ENCODE measurements at regions not wholly inside any gene's neighbourhood (a gene's known extent, or its start where the extent isn't known, plus 50 kb on each side); places are given as distances from the start of the nearest gene placed in this dataset.

DNA sequence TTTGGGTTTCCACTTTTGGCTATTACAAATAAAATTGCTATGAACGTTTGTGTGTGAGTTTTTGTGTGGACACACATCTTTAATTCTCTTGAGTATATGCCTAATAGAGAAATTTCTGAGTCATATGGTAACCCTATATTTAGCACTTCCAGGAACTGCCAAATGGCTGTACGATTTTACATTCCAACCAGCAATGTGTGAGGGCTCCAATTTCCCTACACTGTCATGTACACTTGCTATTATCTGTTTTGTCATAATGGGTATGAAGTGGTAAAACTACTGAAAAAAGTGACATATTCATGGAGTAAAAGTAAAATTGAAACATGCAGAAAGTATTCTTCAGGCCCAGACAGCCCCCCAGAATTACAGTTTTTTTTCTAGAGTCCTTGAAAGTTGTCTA lies 59.6 kb upstream of the ESR1 start:
- ATAC-seq (ENCODE audit: low read depth), result no peak
- H3K27me3 ChIP-seq (ENCODE audit: insufficient read depth, poor library complexity, severe bottlenecking), result no peaks in the 10 kb centered on the region
- DNase-seq (ENCODE audit: low spot score), result no peak
- no peak overlapping the region for H3K4me3 ChIP-seq (ENCODE audit: severe bottlenecking)
- H3K4me1 ChIP-seq (ENCODE audit: insufficient read depth, poor library complexity, severe bottlenecking), result no peaks in the 10 kb centered on the region
- no peaks in the 10 kb centered on the region for H3K9me3 ChIP-seq (ENCODE audit: severe bottlenecking)
- H3K36me3 ChIP-seq (ENCODE audit: low read depth), result no peaks in the 10 kb centered on the region
- H3K27ac ChIP-seq (ENCODE audit: poor library complexity, severe bottlenecking), result no peak overlapping the region
- TF ChIP-seq, protein P1, sequence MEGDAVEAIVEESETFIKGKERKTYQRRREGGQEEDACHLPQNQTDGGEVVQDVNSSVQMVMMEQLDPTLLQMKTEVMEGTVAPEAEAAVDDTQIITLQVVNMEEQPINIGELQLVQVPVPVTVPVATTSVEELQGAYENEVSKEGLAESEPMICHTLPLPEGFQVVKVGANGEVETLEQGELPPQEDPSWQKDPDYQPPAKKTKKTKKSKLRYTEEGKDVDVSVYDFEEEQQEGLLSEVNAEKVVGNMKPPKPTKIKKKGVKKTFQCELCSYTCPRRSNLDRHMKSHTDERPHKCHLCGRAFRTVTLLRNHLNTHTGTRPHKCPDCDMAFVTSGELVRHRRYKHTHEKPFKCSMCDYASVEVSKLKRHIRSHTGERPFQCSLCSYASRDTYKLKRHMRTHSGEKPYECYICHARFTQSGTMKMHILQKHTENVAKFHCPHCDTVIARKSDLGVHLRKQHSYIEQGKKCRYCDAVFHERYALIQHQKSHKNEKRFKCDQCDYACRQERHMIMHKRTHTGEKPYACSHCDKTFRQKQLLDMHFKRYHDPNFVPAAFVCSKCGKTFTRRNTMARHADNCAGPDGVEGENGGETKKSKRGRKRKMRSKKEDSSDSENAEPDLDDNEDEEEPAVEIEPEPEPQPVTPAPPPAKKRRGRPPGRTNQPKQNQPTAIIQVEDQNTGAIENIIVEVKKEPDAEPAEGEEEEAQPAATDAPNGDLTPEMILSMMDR (IDR thresholded peaks at IDR 0.05; ENCODE audit: poor library complexity, severe bottlenecking), result no peak

DNA sequence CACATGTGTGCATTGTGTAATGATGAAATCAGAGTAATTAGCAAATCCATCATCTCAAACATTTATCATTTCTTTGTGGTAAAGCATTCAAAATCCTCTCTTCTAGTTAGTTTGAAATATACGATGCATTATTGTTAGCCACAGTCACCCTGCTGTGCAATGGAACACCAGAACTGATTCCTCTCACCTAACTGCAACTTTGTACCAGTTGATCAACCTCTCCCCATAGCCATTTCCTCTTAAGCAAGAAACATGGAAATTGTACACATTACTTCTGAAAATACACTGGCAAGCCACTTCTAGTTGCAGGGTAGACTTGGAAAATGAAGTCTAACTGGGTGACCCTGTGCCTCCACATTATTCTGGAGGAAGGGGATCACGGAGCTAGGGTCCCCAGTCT lies 58.1 kb upstream of the ESR1 start:
- no peak overlapping the region for H3K4me3 ChIP-seq (ENCODE audit: severe bottlenecking)
- H3K36me3 ChIP-seq (ENCODE audit: low read depth), result no peaks in the 10 kb centered on the region
- H3K9me3 ChIP-seq (ENCODE audit: severe bottlenecking), result no peaks in the 10 kb centered on the region
- no peaks in the 10 kb centered on the region for H3K27me3 ChIP-seq (ENCODE audit: insufficient read depth, poor library complexity, severe bottlenecking)
- TF ChIP-seq, protein P1 (IDR thresholded peaks at IDR 0.05; ENCODE audit: poor library complexity, severe bottlenecking), result no peak
- ATAC-seq (ENCODE audit: low read depth), result no peak
- no peaks in the 10 kb centered on the region for H3K4me1 ChIP-seq (ENCODE audit: insufficient read depth, poor library complexity, severe bottlenecking)
- no peak overlapping the region for H3K27ac ChIP-seq (ENCODE audit: poor library complexity, severe bottlenecking)
- no peak for DNase-seq (ENCODE audit: low spot score)

DNA sequence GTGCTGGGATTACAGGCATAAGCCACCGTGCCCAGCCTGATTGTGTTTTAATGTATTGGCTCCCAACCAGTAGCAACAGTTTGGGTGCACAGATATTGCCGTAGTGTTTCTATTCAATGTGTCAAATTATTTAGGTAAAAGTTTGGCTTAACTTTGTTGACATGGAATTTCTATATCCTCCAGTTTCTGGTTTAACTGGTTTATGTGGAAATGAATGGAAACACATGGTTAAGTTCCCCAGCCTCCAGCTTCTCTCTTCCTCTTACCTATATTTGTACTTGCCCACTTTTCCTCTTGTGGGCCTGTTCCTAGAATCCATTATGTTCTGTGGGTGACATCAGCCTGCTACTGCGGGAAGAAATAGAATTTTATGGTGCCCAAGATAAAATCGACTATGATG lies 53.9 kb upstream of the ESR1 start:
- Histone ChIP-seq H3K9me3 (ENCODE audit: severe bottlenecking) (no peaks in the 10 kb centered on the region), H3K36me3 (ENCODE audit: low read depth) (no peaks in the 10 kb centered on the region), H3K4me3 (ENCODE audit: severe bottlenecking) (no peak overlapping the region), H3K4me1 (ENCODE audit: insufficient read depth, poor library complexity, severe bottlenecking) (no peaks in the 10 kb centered on the region), H3K27me3 (ENCODE audit: insufficient read depth, poor library complexity, severe bottlenecking) (no peaks in the 10 kb centered on the region), H3K27ac (ENCODE audit: poor library complexity, severe bottlenecking) (no peak overlapping the region)
- TF ChIP-seq, protein P1 (IDR thresholded peaks at IDR 0.05; ENCODE audit: poor library complexity, severe bottlenecking), result no peak
- no peak for DNase-seq (ENCODE audit: low spot score)
- no peak for ATAC-seq (ENCODE audit: low read depth)

DNA sequence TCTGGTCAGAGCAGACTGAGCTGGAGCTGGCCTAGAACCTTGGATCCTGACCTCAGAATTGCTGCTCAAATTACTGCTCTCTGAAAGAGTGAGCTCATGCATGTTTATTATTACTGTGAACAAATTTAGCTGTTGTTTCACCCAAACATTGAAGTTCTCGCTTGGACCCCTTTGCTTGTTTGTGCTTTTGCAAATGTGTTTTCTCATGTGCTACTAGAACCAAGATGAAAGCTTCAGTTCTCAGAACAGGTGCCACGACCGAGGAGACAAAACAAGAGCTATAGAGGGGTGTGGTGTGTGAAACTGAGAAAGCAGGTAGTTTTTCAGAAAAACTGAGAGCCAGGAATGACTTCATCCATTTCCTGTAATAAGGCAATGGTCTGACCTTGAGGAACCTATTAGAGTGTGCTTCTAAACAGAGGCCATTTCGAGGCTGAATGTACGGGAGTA lies 50.0 kb upstream of the ESR1 start:
- H3K4me1 ChIP-seq (ENCODE audit: insufficient read depth, poor library complexity, severe bottlenecking), result no peaks in the 10 kb centered on the region
- DNase-seq (ENCODE audit: low spot score) (no peak), ATAC-seq (ENCODE audit: low read depth) (no peak)
- no peaks in the 10 kb centered on the region for H3K9me3 ChIP-seq (ENCODE audit: severe bottlenecking)
- H3K27me3 ChIP-seq (ENCODE audit: insufficient read depth, poor library complexity, severe bottlenecking), result no peaks in the 10 kb centered on the region
- H3K27ac ChIP-seq (ENCODE audit: poor library complexity, severe bottlenecking), result no peak overlapping the region
- no peaks in the 10 kb centered on the region for H3K36me3 ChIP-seq (ENCODE audit: low read depth)
- no peak overlapping the region for H3K4me3 ChIP-seq (ENCODE audit: severe bottlenecking)
- TF ChIP-seq, protein P1 (IDR thresholded peaks at IDR 0.05; ENCODE audit: poor library complexity, severe bottlenecking), result no peak

Measured in RWPE2 (cell line).